NCI-H226 (cell line): ENCODE measurements at regions not wholly inside any gene's neighbourhood (a gene's known extent, or its start where the extent isn't known, plus 50 kb on each side); places are given as distances from the start of the nearest gene placed in this dataset.

ENCODE experiments used
- DNase-seq: peaks from one replicate; pipeline ENCODE4 v3.0.0-alpha.2; 2015

GRCh38 chr3:106183762-106184391 is 315.1 kb upstream of the CBLB start:
- peak; percentile 79 for DNase-seq

GRCh38 chr3:106184540-106185457 is 316.0 kb upstream of the CBLB start:
- no peak for DNase-seq

- no peak for DNase-seq
Observed at GRCh38 chr3:106185949-106186348, 317.1 kb upstream of the CBLB start.

- DNase-seq, result no peak
Observed at GRCh38 chr3:106190296-106190695, 321.5 kb upstream of the CBLB start.

GRCh38 chr3:106191211-106191610 is 322.4 kb upstream of the CBLB start:
- DNase-seq, result no peak

DNA sequence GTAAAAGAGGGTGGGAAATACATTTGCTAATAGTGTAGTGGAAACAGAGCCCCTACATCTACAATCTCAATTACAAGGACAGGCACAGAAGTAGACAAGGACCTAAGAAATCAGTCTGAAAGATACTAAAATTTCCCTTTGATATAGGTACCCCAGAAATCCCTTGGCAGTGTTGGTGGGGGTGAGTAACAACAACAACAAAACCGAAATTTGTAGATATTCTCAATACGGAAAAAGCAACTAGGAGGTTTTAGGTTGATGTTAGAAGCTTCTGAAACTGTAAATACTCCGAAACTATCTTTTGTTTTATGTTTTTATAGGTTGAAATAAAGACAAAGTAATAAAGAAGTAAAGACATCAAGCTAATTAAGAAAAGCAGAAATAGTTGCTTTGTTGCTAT is 323.1 kb upstream of the CBLB start:
- DNase-seq, result no peak

DNA sequence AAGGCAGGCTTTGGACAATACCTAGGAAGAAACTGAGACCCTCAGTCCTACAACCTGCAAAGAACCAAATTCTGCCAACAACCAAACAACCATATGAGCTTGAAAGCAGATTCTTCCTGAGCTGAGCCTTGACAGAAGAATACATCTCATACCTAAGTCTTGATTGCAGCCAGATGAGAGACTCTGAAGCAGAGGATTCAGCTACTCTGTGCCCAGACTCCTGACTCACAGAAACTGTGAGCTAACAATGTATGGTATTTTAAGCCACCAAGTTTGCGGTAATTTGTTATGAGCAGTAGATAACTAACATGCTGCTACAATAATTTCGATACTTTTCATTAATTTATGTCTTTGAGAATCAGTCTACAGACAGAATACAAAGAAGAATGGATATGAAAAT is 325.1 kb upstream of the CBLB start:
- no peak for DNase-seq

GRCh38 chr3:106194726-106195125 is 325.9 kb upstream of the CBLB start:
- DNase-seq, result no peak

DNA sequence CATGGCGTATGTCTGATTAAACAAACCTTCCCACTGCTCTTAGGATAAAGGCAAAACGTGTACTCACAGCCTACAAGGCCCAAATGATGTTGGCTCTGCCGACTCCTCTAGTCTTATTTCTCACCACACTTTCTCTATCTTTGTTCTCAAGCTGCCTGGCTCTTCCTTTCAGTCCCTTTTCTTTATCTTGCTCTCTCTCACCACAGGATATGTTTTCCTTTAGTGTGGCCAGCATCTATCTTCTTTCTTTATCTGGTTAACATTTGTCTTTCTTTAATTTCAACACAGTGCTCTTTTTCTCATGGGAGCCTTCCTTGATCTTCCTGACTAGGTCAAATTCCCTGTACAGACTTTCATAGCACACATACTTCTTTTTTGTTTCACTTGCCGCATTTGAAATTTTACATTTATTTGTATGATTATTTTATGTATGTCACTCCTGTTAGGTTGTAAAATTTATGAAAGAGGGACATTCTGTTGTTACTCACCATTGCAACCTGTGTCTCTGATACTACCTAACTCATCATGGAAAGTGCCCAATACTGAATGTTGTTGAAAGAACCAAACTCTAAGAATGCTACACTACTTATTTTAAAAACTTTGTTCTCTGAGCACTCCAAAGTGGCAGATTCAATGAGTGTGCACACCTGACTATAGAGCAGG is 328.9 kb upstream of the CBLB start:
- no peak for DNase-seq

GRCh38 chr3:106204160-106204868 is 335.5 kb upstream of the CBLB start:
- DNase-seq, result no peak

DNA sequence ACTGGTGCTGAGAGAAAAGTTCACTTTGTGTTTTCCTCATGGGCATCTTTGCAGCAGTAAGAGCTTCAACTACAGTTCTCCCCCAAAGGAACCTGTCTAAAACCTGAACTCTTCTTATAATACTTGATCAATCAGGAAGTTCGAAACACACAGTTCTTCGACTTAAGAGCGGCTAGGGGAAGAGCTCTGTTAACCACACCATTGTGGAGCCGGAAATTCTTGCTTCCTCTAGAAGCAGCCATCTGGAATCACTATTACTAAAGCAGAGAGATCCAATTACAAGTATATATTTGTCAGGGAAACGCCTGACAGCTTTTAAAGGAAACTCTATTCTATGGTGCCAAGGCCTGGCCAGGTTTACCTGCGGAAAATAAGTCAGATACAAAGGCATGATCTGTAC is 337.3 kb upstream of the CBLB start:
- DNase-seq, result no peak

DNA sequence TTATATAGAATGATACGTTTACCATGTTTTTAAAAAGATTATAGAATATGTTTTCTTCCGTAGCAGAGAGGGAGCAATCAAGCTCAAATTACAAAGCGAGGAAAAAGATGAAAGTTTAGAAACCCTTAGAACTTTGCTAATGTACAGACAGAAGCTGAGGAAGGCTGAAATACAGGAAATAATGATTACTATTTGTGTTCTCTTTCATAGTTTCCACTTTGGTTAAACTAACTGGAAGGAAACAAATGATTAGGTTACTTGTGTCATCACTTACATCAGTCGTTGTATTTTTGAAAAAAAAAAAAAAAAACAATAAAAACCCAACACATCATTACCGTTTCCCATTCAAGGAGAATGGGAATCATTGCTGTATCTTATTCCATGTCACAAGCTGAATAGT is 337.8 kb upstream of the CBLB start:
- DNase-seq, result no peak

GRCh38 chr3:106208251-106208650 is 339.4 kb upstream of the CBLB start:
- DNase-seq, result no peak

- DNase-seq, result no peak
Observed at GRCh38 chr3:106208967-106209366, 340.2 kb upstream of the CBLB start.

DNA sequence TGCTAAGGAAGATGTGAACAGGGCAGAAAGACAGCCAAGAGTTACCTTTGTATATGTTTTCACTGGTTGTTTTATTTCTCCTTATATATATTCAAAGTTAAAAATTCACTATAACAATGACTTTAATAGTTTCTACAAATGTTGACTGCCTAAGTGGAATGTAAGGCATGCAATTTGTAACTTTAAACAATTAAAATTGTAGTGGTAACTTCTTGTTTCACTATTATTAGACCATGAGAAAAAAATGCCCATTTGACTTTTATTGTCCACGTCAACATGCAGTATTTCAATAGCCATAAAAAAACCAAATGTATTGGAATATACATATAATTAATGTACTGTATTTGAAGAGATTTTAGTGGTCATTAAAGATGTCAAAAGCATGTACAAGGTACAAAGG is 340.7 kb upstream of the CBLB start:
- no peak for DNase-seq

- no peak for DNase-seq
Observed at GRCh38 chr3:106210923-106211322, 342.1 kb upstream of the CBLB start.

DNA sequence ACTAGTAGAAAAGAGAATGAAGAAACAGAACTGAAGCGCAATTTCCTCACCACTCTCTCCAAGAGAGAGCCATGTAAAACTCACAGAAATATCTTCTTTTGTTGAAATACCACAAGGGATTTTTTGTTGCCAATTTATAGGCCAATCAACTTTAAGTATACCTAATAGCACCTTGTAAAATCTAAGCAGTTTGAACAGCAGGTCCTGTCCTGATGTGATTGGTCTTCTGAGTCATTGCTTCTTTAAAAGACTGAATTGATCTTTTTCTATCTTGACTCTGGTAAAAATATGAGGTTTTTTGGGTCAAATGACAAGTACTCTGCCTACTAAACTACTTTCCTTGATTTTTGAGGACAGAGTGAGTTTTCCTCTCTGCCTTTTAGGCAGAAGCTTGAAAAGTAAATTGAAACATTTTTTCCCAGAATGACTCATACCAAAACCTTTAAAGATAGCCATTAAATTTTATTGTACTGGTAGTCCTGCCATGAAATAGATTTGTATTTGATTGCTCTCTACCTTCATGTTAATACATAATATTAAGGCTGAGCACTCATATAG is 343.9 kb upstream of the CBLB start:
- peak; percentile 12 for DNase-seq

- DNase-seq, result no peak
Observed at GRCh38 chr3:106213954-106214353, 345.1 kb upstream of the CBLB start.

GRCh38 chr3:106214641-106215040 is 345.8 kb upstream of the CBLB start:
- DNase-seq, result no peak

- no peak for DNase-seq
Observed at GRCh38 chr3:106215047-106215446, 346.2 kb upstream of the CBLB start.

GRCh38 chr3:106217745-106218144 is 348.9 kb upstream of the CBLB start:
- no peak for DNase-seq

DNA sequence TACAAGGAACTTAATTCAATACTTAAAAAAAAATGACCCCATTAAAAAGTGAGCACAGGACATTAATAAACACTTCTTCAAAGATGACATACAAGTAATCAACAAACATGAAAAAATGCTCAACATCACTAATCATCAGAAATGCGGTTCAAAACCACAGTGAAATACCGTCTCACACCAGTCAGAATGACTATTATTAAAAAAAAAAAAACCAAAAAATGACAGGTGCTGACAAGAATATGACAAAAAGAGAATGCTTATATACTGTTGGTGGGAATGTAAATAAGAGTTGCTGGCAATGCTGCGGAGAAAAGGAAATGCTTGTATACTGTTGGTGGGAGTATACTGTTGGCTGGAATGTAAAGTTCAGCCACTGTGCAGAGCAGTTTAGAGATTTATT is 358.3 kb upstream of the CBLB start:
- DNase-seq, result no peak

DNA sequence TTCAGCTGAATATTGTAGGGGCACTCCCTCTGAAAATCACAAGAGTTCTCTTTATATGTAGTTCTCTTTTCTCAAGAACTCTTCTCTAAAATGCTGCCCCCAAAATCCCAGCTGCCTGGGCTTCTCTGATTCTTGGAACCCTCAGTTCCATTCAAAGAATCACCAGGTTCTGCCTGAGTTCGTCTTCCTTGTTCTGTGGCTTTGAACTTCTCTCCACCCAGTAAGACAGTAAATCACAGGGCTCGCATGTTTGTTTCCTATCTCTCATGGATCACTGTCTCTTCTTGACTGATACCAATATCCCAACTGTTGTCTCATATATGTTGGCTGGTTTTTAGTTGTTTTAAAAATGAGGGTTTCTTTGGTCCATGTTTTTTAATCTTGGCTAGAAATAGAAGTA is 359.5 kb upstream of the CBLB start:
- DNase-seq, result no peak
